Umbilical cord (tissue), 1 donor: ENCODE measurements at regions not wholly inside any gene's neighbourhood (a gene's known extent, or its start where the extent isn't known, plus 50 kb on each side); places are given as distances from the start of the nearest gene placed in this dataset.
"Not testable (repeated sequence)": the region's sequence is repeated elsewhere in the genome, so short reads cannot be mapped to it uniquely, and the experiment has no call there.

Source experiments
- DNase-seq: peaks from one replicate; pipeline ENCODE4 v3.0.0-alpha.2; 2015; ENCODE audit warnings: low spot score

- no peak for DNase-seq
Measured at GRCh38 chr7:153081496-153081895, 321.9 kb downstream of the ACTR3B start.

GRCh38 chr7:153084278-153084677, 324.7 kb downstream of the ACTR3B start:
- DNase-seq, result no peak

- no peak for DNase-seq
Measured at GRCh38 chr7:153087498-153087897, 327.9 kb downstream of the ACTR3B start.

GRCh38 chr7:153088601-153089000, 329.0 kb downstream of the ACTR3B start:
- no peak for DNase-seq

GRCh38 chr7:153090209-153090608, 330.7 kb downstream of the ACTR3B start:
- no peak for DNase-seq

- DNase-seq, result no peak
Measured at GRCh38 chr7:153090764-153091163, 331.2 kb downstream of the ACTR3B start.

GRCh38 chr7:153091477-153091876, 331.9 kb downstream of the ACTR3B start:
- DNase-seq, result no peak

GRCh38 chr7:153097511-153098201, 338.1 kb downstream of the ACTR3B start:
- no peak for DNase-seq

- DNase-seq, result no peak
Measured at GRCh38 chr7:153099235-153099634, 339.7 kb downstream of the ACTR3B start.

GRCh38 chr7:153100691-153101237, 341.2 kb downstream of the ACTR3B start:
- no peak for DNase-seq

- no peak for DNase-seq
Measured at GRCh38 chr7:153103202-153103601, 343.6 kb downstream of the ACTR3B start.

GRCh38 chr7:153107826-153108225, 348.3 kb downstream of the ACTR3B start:
- no peak for DNase-seq

- DNase-seq, result no peak
Measured at GRCh38 chr7:153109566-153109965, 350.0 kb downstream of the ACTR3B start.

DNA sequence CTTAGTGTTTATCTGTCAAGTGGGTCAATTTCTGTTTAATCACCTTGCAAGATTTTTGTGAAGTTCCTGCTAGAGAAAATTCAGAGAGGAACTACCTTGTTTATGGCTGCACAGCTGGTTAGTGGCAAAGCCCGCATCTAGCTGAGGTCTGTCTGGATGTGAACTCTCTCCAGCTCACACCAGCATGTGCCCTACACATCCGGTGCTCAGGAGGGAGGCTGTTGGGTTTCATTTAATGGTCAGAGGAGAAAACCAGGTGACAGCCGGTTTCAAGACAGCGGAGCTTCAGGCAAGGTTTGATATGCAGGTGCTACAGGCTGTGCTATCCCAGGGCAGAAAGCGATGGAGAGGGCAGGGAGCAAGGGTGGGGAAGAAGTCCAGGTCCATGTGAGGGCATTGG, 351.1 kb downstream of the ACTR3B start:
- no peak for DNase-seq

DNA sequence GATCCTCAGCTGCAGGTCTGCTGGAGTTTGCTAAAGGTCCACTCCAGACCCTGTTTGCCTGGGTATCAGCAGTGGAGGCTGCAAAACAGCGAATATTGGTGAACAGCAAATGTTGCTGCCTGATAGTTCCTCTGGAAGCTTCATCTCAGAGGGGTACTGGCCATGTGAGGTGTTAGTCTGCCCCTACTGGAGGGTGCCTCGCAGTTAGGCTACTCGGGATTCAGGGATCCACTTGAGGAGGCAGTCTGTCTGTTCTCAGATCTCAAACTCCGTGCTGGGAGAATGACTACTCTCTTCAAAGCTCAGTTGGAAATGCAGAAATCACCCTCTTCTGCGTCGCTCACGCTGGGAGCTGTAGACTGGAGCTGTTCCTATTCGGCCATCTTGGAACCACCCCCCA, 362.7 kb downstream of the ACTR3B start:
- not testable (repeated sequence) for DNase-seq

GRCh38 chr7:153130052-153130451, 370.5 kb downstream of the ACTR3B start:
- DNase-seq, result no peak

DNA sequence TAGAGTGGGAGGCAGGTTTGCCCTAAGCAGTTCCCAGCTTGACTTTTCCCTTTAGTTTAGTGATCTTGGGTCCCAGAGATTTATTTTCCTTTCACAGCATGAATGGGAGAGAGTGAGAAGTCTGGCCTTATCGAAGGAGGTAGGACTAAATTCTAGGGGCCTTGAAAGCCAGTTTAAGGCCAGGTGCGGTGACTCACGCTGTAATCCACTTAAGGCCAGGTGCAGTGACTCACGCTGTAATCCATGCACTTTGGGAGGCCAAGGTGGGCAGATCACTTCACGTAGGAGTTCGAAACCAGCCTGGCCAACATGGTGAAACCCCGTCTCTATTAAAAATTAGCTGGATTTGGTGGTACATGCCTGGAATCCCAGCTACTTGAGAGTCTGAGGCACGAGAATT, 392.2 kb downstream of the ACTR3B start:
- no peak for DNase-seq

GRCh38 chr7:153152801-153153422, 393.4 kb downstream of the ACTR3B start:
- DNase-seq, result no peak

- DNase-seq, result no peak
Measured at GRCh38 chr7:153158149-153158548, 398.6 kb downstream of the ACTR3B start.

DNA sequence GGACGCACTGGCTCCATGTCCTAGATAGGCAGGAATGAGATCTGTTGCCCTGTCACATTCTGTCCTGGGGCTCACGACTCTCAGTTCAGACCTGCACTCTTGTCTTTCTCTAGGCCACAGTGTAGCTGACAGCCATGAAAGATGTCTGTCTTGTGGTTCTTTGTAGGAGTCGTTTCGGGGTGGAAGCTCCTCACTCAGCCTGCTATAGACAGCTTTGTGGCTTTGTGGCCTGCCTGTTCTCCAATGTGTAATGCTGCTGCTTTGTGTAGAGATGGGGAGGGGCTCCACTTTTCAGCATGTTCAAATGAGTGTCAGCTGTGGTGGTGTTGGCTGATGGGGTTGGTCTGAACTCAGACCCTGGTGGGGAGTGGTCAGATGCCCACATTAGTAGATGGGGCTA, 410.7 kb downstream of the ACTR3B start:
- no peak for DNase-seq

DNA sequence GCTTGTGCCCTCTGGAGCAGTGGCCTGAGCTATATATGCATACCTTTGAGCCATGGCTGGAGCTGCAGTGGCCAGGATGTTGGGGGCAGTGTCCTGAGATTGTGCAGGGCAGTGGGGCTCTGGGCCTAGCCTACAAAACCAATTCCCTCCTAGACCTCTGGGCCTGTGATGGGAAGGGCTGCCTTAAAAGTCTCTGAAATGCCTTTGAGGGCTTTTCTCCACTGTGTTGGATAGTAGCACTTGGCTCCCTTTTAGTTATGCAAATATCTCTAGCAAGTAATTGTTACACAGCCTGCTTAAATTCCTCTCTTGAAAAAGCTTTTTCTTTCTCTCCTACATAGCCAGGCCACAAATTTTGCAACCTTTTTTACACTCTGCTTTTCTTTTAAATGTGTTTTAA, 426.4 kb downstream of the ACTR3B start:
- no peak for DNase-seq

- no peak for DNase-seq
Measured at GRCh38 chr7:153188161-153188560, 428.6 kb downstream of the ACTR3B start.

- no peak for DNase-seq
Measured at GRCh38 chr7:153188630-153189029, 429.1 kb downstream of the ACTR3B start.
